ENCODE measurements at regions not wholly inside any gene's neighbourhood (a gene's known extent, or its start where the extent isn't known, plus 50 kb on each side); places are given as distances from the start of the nearest gene placed in this dataset.
"Not testable (repeated sequence)": the region's sequence is repeated elsewhere in the genome, so short reads cannot be mapped to it uniquely, and the experiment has no call there.

GRCh38 chr16:52929478-52930400 lies 123.0 kb downstream of the CHD9NB start:
- DNase-seq (ENCODE audit: low read depth), result no peak
- H3K9me3 ChIP-seq (ENCODE audit: control insufficient read depth, low read length), result no peaks in the 10 kb centered on the region
- no peaks in the 10 kb centered on the region for H3K4me1 ChIP-seq (ENCODE audit: control insufficient read depth, insufficient read depth, low read length)
- no peaks in the 10 kb centered on the region for H3K27me3 ChIP-seq (replicated peaks; ENCODE audit: control insufficient read depth, insufficient read depth, low read length)
- H3K9ac ChIP-seq (ENCODE audit: low read length), result no peak overlapping the region
- H3K4me3 ChIP-seq (ENCODE audit: low read length), result no peak overlapping the region
- H3K36me3 ChIP-seq (ENCODE audit: control insufficient read depth, insufficient read depth, low read length, severe bottlenecking), result no peaks in the 10 kb centered on the region

GRCh38 chr16:52928955-52929354 lies 123.7 kb downstream of the CHD9NB start:
- no peaks in the 10 kb centered on the region for H3K4me1 ChIP-seq (ENCODE audit: control insufficient read depth, insufficient read depth, low read length)
- H3K27me3 ChIP-seq (replicated peaks; ENCODE audit: control insufficient read depth, insufficient read depth, low read length), result no peaks in the 10 kb centered on the region
- no peak for DNase-seq (ENCODE audit: low read depth)
- no peaks in the 10 kb centered on the region for H3K9me3 ChIP-seq (ENCODE audit: control insufficient read depth, low read length)
- no peak overlapping the region for H3K4me3 ChIP-seq (ENCODE audit: low read length)
- H3K9ac ChIP-seq (ENCODE audit: low read length), result no peak overlapping the region
- H3K36me3 ChIP-seq (ENCODE audit: control insufficient read depth, insufficient read depth, low read length, severe bottlenecking), result no peaks in the 10 kb centered on the region

- Histone ChIP-seq H3K9me3 (ENCODE audit: control insufficient read depth, low read length) (no peaks in the 10 kb centered on the region), H3K4me1 (ENCODE audit: control insufficient read depth, insufficient read depth, low read length) (no peaks in the 10 kb centered on the region), H3K9ac (ENCODE audit: low read length) (no peak overlapping the region), H3K27me3 (replicated peaks; ENCODE audit: control insufficient read depth, insufficient read depth, low read length) (no peaks in the 10 kb centered on the region), H3K36me3 (ENCODE audit: control insufficient read depth, insufficient read depth, low read length, severe bottlenecking) (no peaks in the 10 kb centered on the region), H3K4me3 (ENCODE audit: low read length) (no peak overlapping the region)
- DNase-seq (ENCODE audit: low read depth), result no peak
Measured at GRCh38 chr16:52925143-52925542, 127.6 kb downstream of the CHD9NB start.

GRCh38 chr16:52924162-52924561 lies 128.5 kb downstream of the CHD9NB start:
- Histone ChIP-seq H3K9me3 (ENCODE audit: control insufficient read depth, low read length) (no peaks in the 10 kb centered on the region), H3K4me3 (ENCODE audit: low read length) (no peak overlapping the region), H3K4me1 (ENCODE audit: control insufficient read depth, insufficient read depth, low read length) (no peaks in the 10 kb centered on the region), H3K9ac (ENCODE audit: low read length) (no peak overlapping the region), H3K27me3 (replicated peaks; ENCODE audit: control insufficient read depth, insufficient read depth, low read length) (no peaks in the 10 kb centered on the region), H3K36me3 (ENCODE audit: control insufficient read depth, insufficient read depth, low read length, severe bottlenecking) (no peaks in the 10 kb centered on the region)
- no peak for DNase-seq (ENCODE audit: low read depth)

- Histone ChIP-seq H3K4me3 (ENCODE audit: low read length) (no peak overlapping the region), H3K9ac (ENCODE audit: low read length) (no peak overlapping the region), H3K27me3 (replicated peaks; ENCODE audit: control insufficient read depth, insufficient read depth, low read length) (peaks cover 8% of the 10 kb centered on the region), H3K9me3 (ENCODE audit: control insufficient read depth, low read length) (no peaks in the 10 kb centered on the region), H3K36me3 (ENCODE audit: control insufficient read depth, insufficient read depth, low read length, severe bottlenecking) (no peaks in the 10 kb centered on the region), H3K4me1 (ENCODE audit: control insufficient read depth, insufficient read depth, low read length) (no peaks in the 10 kb centered on the region)
- no peak for DNase-seq (ENCODE audit: low read depth)
Measured at GRCh38 chr16:52921104-52921503, 131.6 kb downstream of the CHD9NB start.

GRCh38 chr16:52920331-52920730 lies 132.4 kb downstream of the CHD9NB start:
- Histone ChIP-seq H3K4me1 (ENCODE audit: control insufficient read depth, insufficient read depth, low read length) (no peaks in the 10 kb centered on the region), H3K9me3 (ENCODE audit: control insufficient read depth, low read length) (no peaks in the 10 kb centered on the region), H3K4me3 (ENCODE audit: low read length) (no peak overlapping the region), H3K9ac (ENCODE audit: low read length) (no peak overlapping the region), H3K27me3 (replicated peaks; ENCODE audit: control insufficient read depth, insufficient read depth, low read length) (peaks cover 10% of the 10 kb centered on the region), H3K36me3 (ENCODE audit: control insufficient read depth, insufficient read depth, low read length, severe bottlenecking) (no peaks in the 10 kb centered on the region)
- no peak for DNase-seq (ENCODE audit: low read depth)

- Histone ChIP-seq H3K4me3 (ENCODE audit: low read length) (no peak overlapping the region), H3K27me3 (replicated peaks; ENCODE audit: control insufficient read depth, insufficient read depth, low read length) (peaks cover 14% of the 10 kb centered on the region), H3K9ac (ENCODE audit: low read length) (no peak overlapping the region), H3K4me1 (ENCODE audit: control insufficient read depth, insufficient read depth, low read length) (no peaks in the 10 kb centered on the region), H3K9me3 (ENCODE audit: control insufficient read depth, low read length) (no peaks in the 10 kb centered on the region), H3K36me3 (ENCODE audit: control insufficient read depth, insufficient read depth, low read length, severe bottlenecking) (no peaks in the 10 kb centered on the region)
- no peak for DNase-seq (ENCODE audit: low read depth)
Measured at GRCh38 chr16:52914428-52914827, 138.3 kb downstream of the CHD9NB start.

GRCh38 chr16:52912565-52913173 lies 140.0 kb downstream of the CHD9NB start:
- Histone ChIP-seq H3K9me3 (ENCODE audit: control insufficient read depth, low read length) (no peaks in the 10 kb centered on the region), H3K4me1 (ENCODE audit: control insufficient read depth, insufficient read depth, low read length) (no peaks in the 10 kb centered on the region), H3K9ac (ENCODE audit: low read length) (no peak overlapping the region), H3K4me3 (ENCODE audit: low read length) (no peak overlapping the region), H3K36me3 (ENCODE audit: control insufficient read depth, insufficient read depth, low read length, severe bottlenecking) (no peaks in the 10 kb centered on the region), H3K27me3 (replicated peaks; ENCODE audit: control insufficient read depth, insufficient read depth, low read length) (peaks cover 6% of the 10 kb centered on the region)
- DNase-seq (ENCODE audit: low read depth), result peak; percentile 58

- H3K9ac ChIP-seq (ENCODE audit: low read length); H3K4me1 ChIP-seq (ENCODE audit: control insufficient read depth, insufficient read depth, low read length); H3K4me3 ChIP-seq (ENCODE audit: low read length); H3K27me3 ChIP-seq (replicated peaks; ENCODE audit: control insufficient read depth, insufficient read depth, low read length); H3K9me3 ChIP-seq (ENCODE audit: control insufficient read depth, low read length); DNase-seq (ENCODE audit: low read depth); H3K36me3 ChIP-seq (ENCODE audit: control insufficient read depth, insufficient read depth, low read length, severe bottlenecking): not testable (repeated sequence)
Measured at GRCh38 chr16:52908057-52908456, 144.6 kb downstream of the CHD9NB start.

- no peaks in the 10 kb centered on the region for H3K9me3 ChIP-seq (ENCODE audit: control insufficient read depth, low read length)
- H3K27me3 ChIP-seq (replicated peaks; ENCODE audit: control insufficient read depth, insufficient read depth, low read length), result no peaks in the 10 kb centered on the region
- H3K9ac ChIP-seq (ENCODE audit: low read length), result no peak overlapping the region
- H3K4me3 ChIP-seq (ENCODE audit: low read length), result no peak overlapping the region
- no peaks in the 10 kb centered on the region for H3K36me3 ChIP-seq (ENCODE audit: control insufficient read depth, insufficient read depth, low read length, severe bottlenecking)
- DNase-seq (ENCODE audit: low read depth), result peak; percentile 1
- H3K4me1 ChIP-seq (ENCODE audit: control insufficient read depth, insufficient read depth, low read length), result no peaks in the 10 kb centered on the region
Measured at GRCh38 chr16:52906281-52906680, 146.4 kb downstream of the CHD9NB start.

GRCh38 chr16:52896478-52897164 lies 156.1 kb downstream of the CHD9NB start:
- Histone ChIP-seq H3K4me3 (ENCODE audit: low read length) (no peak overlapping the region), H3K9ac (ENCODE audit: low read length) (no peak overlapping the region), H3K4me1 (ENCODE audit: control insufficient read depth, insufficient read depth, low read length) (no peaks in the 10 kb centered on the region), H3K9me3 (ENCODE audit: control insufficient read depth, low read length) (no peaks in the 10 kb centered on the region), H3K36me3 (ENCODE audit: control insufficient read depth, insufficient read depth, low read length, severe bottlenecking) (no peaks in the 10 kb centered on the region), H3K27me3 (replicated peaks; ENCODE audit: control insufficient read depth, insufficient read depth, low read length) (no peaks in the 10 kb centered on the region)
- DNase-seq (ENCODE audit: low read depth), result no peak
